NCI-H526 treated with DMSO at 0.1 percent for 48 hours (cell line): ENCODE measurements at regions not wholly inside any gene's neighbourhood (a gene's known extent, or its start where the extent isn't known, plus 50 kb on each side); places are given as distances from the start of the nearest gene placed in this dataset.

Source experiments
- DNase-seq: peaks from one replicate; lab custom pipeline; 2025; lab: John Stamatoyannopoulos, UW

DNA sequence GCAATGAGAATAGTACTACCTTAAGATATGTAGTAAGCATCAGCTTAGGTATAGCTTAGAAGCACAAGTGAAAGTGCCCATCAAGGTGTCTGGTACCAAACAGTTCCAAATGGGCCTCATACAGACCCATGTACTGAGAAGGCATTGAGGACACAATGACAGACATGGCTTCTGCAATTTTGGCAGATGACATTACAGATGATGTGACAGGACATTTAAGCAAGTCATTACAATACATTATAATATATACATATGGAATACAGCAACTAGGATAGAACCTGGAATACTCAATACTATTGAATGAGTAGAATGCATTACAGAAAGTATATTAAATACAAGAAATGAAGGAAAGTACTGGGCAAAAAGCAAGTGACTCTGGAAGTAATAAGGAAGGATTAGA, 256.4 kb downstream of the GXYLT1 start:
- DNase-seq = no peak

DNA sequence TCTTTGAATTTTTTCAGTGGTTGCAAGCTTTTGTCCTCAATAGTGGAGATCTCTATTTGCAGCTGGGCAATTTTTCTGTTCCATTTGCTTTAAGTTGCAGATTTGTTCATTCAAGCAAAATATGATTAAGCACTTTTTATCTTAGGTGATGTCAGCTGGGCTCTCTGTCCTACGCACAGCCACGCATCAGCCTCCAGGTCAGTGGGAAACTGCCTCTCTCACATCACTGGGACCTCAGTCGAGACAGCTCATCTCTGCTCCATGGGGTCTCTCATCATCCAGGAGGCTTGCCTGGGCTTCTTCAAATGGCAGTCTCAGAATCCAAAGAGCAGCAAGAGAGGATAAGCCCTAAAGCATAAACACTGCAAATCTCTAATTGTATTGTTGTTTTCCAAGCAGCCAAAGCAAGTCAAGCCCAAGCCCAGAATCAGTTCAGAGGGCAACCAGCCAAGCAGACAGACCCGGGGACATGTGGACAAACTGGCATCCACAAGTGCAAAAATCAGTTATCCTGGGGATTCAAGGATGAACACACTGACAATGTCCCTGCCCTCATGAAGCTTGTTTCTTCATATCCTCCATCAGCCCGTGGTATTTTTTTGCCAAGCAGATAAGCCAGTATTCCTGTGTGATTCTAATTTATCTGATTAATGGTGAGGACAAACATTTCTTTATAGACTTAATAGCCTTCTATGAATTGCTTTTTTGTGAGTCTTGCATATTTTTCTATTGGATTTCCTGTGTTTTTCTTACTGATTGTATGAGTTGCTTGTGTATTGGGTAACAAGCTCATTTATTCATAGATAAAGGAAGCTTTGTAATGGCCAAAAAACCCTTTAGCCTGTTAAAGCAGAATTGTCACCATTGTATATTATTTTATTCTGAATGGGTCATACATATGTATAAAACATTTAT, 262.5 kb downstream of the GXYLT1 start:
- no peak for DNase-seq

DNA sequence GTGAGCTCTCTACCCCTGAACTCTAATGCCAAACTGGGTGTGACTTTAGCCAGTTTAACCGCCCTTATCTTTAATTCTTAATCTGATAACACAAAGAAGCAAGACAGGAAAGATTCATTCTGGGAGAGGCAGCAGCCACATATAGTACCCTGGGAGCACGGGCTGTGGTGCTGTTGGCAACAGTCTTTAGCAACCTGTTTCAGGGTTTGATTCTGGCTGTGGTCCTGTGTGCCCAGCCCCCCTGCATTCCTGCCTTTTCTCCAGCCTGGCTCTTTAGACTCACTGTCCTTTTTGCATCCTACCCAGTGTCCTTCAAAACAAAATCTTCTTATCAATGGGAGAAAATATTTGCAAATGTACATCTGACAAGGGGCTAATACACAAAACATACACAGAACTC, 275.2 kb downstream of the GXYLT1 start:
- DNase-seq = no peak

- no peak for DNase-seq
Measured at GRCh38 chr12:41866878-41867430, 277.7 kb downstream of the GXYLT1 start.

GRCh38 chr12:41856228-41856627, 288.4 kb downstream of the GXYLT1 start:
- DNase-seq = peak; percentile 6

GRCh38 chr12:41850046-41850445, 294.6 kb downstream of the GXYLT1 start:
- no peak for DNase-seq

GRCh38 chr12:41846718-41847117, 298.0 kb downstream of the GXYLT1 start:
- no peak for DNase-seq

DNA sequence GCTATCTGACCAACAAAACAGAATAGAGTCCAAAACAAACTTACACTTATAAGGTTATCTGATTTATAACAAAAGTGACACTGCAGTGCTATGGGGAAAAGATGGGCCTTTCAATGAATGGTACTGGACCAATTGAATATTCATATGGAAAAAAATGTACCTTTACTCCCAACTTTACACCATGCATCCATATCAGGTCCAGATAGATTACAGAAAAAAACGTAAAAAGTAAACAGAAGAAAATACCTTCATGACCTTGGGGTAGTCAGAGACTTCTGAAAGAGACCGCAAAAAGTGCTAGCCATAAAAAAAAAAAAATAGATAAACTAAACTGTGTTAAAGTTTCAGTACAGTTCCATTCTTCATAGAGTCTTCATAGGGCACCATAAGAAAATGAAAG, 308.3 kb downstream of the GXYLT1 start:
- DNase-seq = no peak

GRCh38 chr12:41835556-41835955, 309.1 kb downstream of the GXYLT1 start:
- no peak for DNase-seq

GRCh38 chr12:41819948-41820347, 324.7 kb downstream of the GXYLT1 start:
- DNase-seq = no peak

GRCh38 chr12:41804026-41804425, 340.6 kb downstream of the GXYLT1 start:
- no peak for DNase-seq

- no peak for DNase-seq
Measured at GRCh38 chr12:41802803-41803202, 341.9 kb downstream of the GXYLT1 start.

DNA sequence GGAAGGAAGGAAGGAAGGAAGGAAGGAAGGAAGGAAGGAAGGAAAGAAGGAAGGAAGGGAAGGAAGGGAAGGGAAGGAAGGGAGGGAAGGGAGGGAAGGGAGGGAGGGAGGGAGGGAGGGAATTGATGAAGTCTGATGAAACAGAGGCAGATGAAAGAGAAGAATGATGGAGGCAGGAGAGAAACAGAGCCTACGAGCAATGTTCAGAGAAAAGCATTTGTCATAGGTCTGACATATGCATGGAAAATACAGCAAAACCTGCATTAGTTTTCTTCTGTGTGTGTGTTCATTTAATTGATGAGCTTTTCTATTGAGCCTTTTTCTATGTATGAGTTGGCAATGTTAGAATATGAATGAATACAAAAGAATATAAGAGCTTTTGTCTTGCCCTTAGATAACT, 343.4 kb downstream of the GXYLT1 start:
- no peak for DNase-seq

DNA sequence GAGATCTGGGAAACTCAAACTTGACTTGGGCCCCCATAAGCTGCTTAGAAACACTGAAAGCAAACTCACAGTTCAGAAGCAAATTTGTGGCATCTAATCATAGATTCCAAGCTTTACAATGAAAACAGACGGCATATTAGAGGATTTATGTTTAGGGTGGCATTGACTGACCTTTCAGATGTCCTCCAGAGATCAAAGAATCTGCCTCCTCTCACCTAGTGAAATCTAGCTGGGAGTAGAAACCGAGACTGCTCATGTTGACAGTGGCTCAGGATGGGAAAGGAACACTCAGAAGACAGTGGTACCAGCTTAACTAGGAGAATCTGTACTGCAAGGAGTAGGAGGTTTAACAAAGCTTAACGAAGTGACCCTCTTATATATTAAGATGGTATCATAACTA, 345.0 kb downstream of the GXYLT1 start:
- DNase-seq = no peak

DNA sequence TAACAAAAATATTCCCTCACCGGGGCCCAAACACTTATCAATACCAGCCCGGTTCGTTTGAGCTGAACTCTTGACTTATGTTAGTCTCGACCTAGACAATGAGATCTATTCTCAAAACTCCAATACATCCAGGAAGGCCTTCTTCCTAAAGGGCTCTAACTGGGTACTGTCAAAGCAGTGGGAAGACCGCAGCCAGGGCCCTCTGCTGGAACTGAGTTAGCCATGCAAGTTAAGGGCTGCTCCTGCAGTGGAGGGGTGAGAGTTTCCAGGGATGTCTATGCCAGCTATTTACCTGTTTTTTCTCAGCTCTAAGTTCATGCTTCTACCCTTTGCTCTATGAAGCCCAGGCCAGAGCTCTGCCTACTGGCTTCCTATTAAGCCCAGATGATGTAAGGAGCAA, 348.8 kb downstream of the GXYLT1 start:
- DNase-seq = no peak

GRCh38 chr12:41795051-41795600, 349.5 kb downstream of the GXYLT1 start:
- no peak for DNase-seq

GRCh38 chr12:41794336-41794735, 350.3 kb downstream of the GXYLT1 start:
- DNase-seq = no peak

DNA sequence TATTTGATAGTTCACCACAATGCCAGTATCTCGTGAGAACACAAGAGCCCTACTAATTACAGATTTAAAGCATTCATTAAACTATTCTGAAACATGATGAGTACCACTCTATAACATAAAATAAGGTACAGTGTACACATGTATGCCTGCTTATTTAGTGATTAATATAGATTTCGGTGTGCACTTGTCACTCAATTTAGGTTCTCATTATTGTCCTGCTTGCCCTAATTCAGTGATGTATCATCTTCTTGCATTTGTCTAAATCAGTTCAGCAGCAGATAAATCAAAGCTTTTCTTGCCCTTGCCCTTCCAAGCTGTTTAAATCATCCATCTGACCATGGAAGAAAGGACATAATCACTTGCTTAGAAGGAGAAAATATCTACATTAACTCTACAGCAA, 359.7 kb downstream of the GXYLT1 start:
- no peak for DNase-seq

- no peak for DNase-seq
Measured at GRCh38 chr12:41778934-41779333, 365.7 kb downstream of the GXYLT1 start.

DNA sequence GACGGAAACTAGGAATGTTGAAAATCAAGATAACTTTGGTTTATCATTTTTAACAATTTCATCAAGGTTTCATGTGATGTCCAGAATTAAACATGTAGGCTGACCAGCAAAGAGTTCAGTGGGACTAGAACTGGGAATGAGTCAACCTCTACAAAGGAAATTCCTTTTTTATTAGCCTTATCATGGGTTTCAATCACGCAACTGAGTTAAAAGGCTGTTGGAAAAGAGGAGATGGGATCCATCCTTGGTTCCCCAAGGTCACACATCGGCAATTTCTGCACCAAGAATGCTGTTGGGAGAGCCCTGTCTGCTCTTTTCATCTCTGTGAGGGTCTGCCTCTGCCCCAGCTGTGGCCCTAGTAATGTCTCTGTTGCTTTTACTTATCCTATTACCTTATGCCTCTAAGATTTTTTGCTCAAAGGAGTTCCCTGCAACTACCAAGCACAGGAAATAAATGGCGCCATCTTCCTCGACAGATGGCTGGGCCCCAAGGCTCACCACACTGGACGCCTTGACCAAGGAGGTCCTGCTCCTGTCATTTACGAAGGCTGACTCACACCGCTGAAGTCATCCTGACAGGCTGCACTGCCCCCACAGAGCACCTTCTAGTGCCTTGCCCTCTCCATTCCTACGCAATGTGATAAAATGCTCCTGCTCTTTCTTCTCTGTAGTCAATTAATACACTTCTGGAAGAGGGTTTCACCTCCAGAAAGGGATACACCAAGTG, 367.4 kb downstream of the GXYLT1 start:
- no peak for DNase-seq

GRCh38 chr12:41772478-41772877, 372.2 kb downstream of the GXYLT1 start:
- DNase-seq = no peak

DNA sequence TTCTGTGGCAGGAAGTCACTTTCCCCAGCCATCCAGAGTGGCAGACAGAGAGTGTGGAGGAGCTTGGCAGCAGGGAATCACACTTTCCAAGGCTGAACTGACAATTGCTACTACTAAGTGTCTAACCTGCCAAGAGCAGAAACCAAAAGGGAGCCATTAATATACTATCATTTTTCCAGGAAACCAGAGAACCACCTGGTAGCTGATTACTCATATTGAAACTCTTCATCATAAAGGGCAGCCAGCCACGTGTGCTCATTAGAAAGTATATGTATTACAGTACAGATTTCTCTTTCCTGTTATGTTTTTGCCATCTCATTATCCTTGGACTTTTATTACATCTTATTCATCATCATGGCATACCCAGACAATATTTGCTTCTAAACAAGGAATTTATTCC, 374.9 kb downstream of the GXYLT1 start:
- no peak for DNase-seq

DNA sequence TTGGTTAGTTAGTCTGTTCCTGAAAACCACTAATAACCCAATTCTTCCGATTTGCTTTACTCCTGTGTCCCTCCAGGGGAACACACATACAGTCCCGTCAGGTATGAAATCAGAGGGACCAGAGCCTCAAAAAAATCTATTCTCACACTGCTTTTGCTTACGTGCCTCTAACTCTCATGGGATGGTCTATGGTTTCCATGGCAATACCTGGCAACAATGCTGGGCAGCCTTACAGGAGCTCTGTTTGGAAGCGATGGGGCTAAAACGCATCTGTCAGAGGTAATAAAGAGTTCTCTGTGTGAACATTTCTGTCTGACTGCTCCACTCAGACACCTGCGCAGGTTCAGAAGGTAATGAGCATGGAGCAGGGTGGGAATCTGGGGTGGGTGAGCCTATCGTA, 376.2 kb downstream of the GXYLT1 start:
- no peak for DNase-seq
